ENCODE measurements at regions not wholly inside any gene's neighbourhood (a gene's known extent, or its start where the extent isn't known, plus 50 kb on each side); places are given as distances from the start of the nearest gene placed in this dataset.

- no peaks in the 10 kb centered on the region for H3K9me3 Mint-ChIP-seq
- peaks cover 7% of the 10 kb centered on the region for H3K4me1 Mint-ChIP-seq
- H3K36me3 Mint-ChIP-seq (ENCODE audit: low read depth), result no peaks in the 10 kb centered on the region
- no peak for DNase-seq
- no peak overlapping the region for H3K4me3 Mint-ChIP-seq
- no peak overlapping the region for H3K27ac Mint-ChIP-seq
- ATAC-seq, result no peak
- peaks cover 27% of the 10 kb centered on the region for H3K27me3 Mint-ChIP-seq
Measured at GRCh38 chr16:50463581-50464324, 84.4 kb upstream of the NKD1 start.

GRCh38 chr16:50462793-50463507 is 85.2 kb upstream of the NKD1 start:
- DNase-seq, result no peak
- Mint-ChIP-seq H3K4me1 (peaks cover 2% of the 10 kb centered on the region), H3K27ac (no peak overlapping the region), H3K27me3 (peaks cover 22% of the 10 kb centered on the region), H3K9me3 (no peaks in the 10 kb centered on the region), H3K4me3 (no peak overlapping the region), H3K36me3 (ENCODE audit: low read depth) (no peaks in the 10 kb centered on the region)
- no peak for ATAC-seq

- ATAC-seq, result no peak
- Mint-ChIP-seq H3K9me3 (no peaks in the 10 kb centered on the region), H3K4me1 (peaks cover 10% of the 10 kb centered on the region), H3K27ac (no peak overlapping the region), H3K4me3 (no peak overlapping the region), H3K27me3 (peaks cover 12% of the 10 kb centered on the region), H3K36me3 (ENCODE audit: low read depth) (no peaks in the 10 kb centered on the region)
- no peak for DNase-seq
Measured at GRCh38 chr16:50461400-50461760, 86.8 kb upstream of the NKD1 start.

- DNase-seq, result no peak
- Mint-ChIP-seq H3K27me3 (peaks cover 11% of the 10 kb centered on the region), H3K4me3 (no peak overlapping the region), H3K36me3 (ENCODE audit: low read depth) (no peaks in the 10 kb centered on the region), H3K9me3 (no peaks in the 10 kb centered on the region), H3K27ac (no peak overlapping the region), H3K4me1 (peaks cover 10% of the 10 kb centered on the region)
- ATAC-seq, result no peak
Measured at GRCh38 chr16:50460538-50461399, 87.4 kb upstream of the NKD1 start.

GRCh38 chr16:50459496-50460080 is 88.6 kb upstream of the NKD1 start:
- Mint-ChIP-seq H3K4me1 (peaks cover 10% of the 10 kb centered on the region), H3K27me3 (peaks cover 2% of the 10 kb centered on the region), H3K27ac (no peak overlapping the region), H3K9me3 (no peaks in the 10 kb centered on the region), H3K36me3 (ENCODE audit: low read depth) (no peaks in the 10 kb centered on the region), H3K4me3 (no peak overlapping the region)
- ATAC-seq (no peak), DNase-seq (no peak)

- Mint-ChIP-seq H3K4me1 (peaks cover 10% of the 10 kb centered on the region), H3K9me3 (no peaks in the 10 kb centered on the region), H3K27ac (no peak overlapping the region), H3K27me3 (peaks cover 2% of the 10 kb centered on the region), H3K36me3 (ENCODE audit: low read depth) (no peaks in the 10 kb centered on the region), H3K4me3 (no peak overlapping the region)
- no peak for DNase-seq
- no peak for ATAC-seq
Measured at GRCh38 chr16:50458667-50459495, 89.3 kb upstream of the NKD1 start.

GRCh38 chr16:50457979-50458491 is 89.2 kb upstream of the BRD7 start:
- ATAC-seq, result no peak

GRCh38 chr16:50457423-50457822 is 88.6 kb upstream of the BRD7 start:
- H3K4me3 Mint-ChIP-seq, result no peak overlapping the region
- peaks cover 2% of the 10 kb centered on the region for H3K27me3 Mint-ChIP-seq
- peaks cover 10% of the 10 kb centered on the region for H3K4me1 Mint-ChIP-seq
- DNase-seq, result no peak
- no peak overlapping the region for H3K27ac Mint-ChIP-seq
- ATAC-seq, result no peak
- no peaks in the 10 kb centered on the region for H3K36me3 Mint-ChIP-seq (ENCODE audit: low read depth)
- no peaks in the 10 kb centered on the region for H3K9me3 Mint-ChIP-seq

More at GRCh38 chr16:50457979-50458491, 89.2 kb upstream of the BRD7 start:
- no peak overlapping the region for H3K4me3 Mint-ChIP-seq
- H3K4me1 Mint-ChIP-seq, result peaks cover 10% of the 10 kb centered on the region
- H3K36me3 Mint-ChIP-seq (ENCODE audit: low read depth), result no peaks in the 10 kb centered on the region
- no peak overlapping the region for H3K27ac Mint-ChIP-seq
- DNase-seq, result no peak
- H3K9me3 Mint-ChIP-seq, result no peaks in the 10 kb centered on the region
- peaks cover 2% of the 10 kb centered on the region for H3K27me3 Mint-ChIP-seq

GRCh38 chr16:50455288-50455845 is 86.6 kb upstream of the BRD7 start:
- H3K36me3 Mint-ChIP-seq (ENCODE audit: low read depth), result no peaks in the 10 kb centered on the region
- no peak for ATAC-seq
- DNase-seq, result no peak

GRCh38 chr16:50453446-50453845 is 84.7 kb upstream of the BRD7 start:
- Mint-ChIP-seq H3K4me1 (peaks cover 10% of the 10 kb centered on the region), H3K27me3 (peaks cover 2% of the 10 kb centered on the region), H3K9me3 (no peaks in the 10 kb centered on the region), H3K36me3 (ENCODE audit: low read depth) (no peaks in the 10 kb centered on the region), H3K4me3 (no peak overlapping the region), H3K27ac (no peak overlapping the region)
- DNase-seq (no peak), ATAC-seq (no peak)

More at GRCh38 chr16:50455288-50455845, 86.6 kb upstream of the BRD7 start:
- Mint-ChIP-seq H3K4me3 (no peak overlapping the region), H3K27me3 (peaks cover 2% of the 10 kb centered on the region), H3K9me3 (no peaks in the 10 kb centered on the region), H3K27ac (no peak overlapping the region), H3K4me1 (peaks cover 10% of the 10 kb centered on the region)

- no peak for DNase-seq
- no peak for ATAC-seq
- Mint-ChIP-seq H3K4me3 (no peak overlapping the region), H3K27me3 (peaks cover 2% of the 10 kb centered on the region), H3K4me1 (peaks cover under 1% of the 10 kb centered on the region), H3K27ac (no peak overlapping the region), H3K36me3 (ENCODE audit: low read depth) (no peaks in the 10 kb centered on the region), H3K9me3 (no peaks in the 10 kb centered on the region)
Measured at GRCh38 chr16:50451951-50452508, 83.2 kb upstream of the BRD7 start.

- H3K27ac Mint-ChIP-seq, result no peak overlapping the region
- H3K4me3 Mint-ChIP-seq, result no peak overlapping the region
- H3K36me3 Mint-ChIP-seq (ENCODE audit: low read depth), result no peaks in the 10 kb centered on the region
- H3K4me1 Mint-ChIP-seq, result no peaks in the 10 kb centered on the region
- peaks cover 2% of the 10 kb centered on the region for H3K27me3 Mint-ChIP-seq
- no peak for DNase-seq
- H3K9me3 Mint-ChIP-seq, result no peaks in the 10 kb centered on the region
- ATAC-seq, result no peak
Measured at GRCh38 chr16:50450957-50451356, 82.2 kb upstream of the BRD7 start.

- H3K9me3 Mint-ChIP-seq, result no peaks in the 10 kb centered on the region
- DNase-seq, result no peak
- H3K27me3 Mint-ChIP-seq, result peaks cover 2% of the 10 kb centered on the region
- no peak overlapping the region for H3K27ac Mint-ChIP-seq
- no peaks in the 10 kb centered on the region for H3K4me1 Mint-ChIP-seq
- H3K36me3 Mint-ChIP-seq (ENCODE audit: low read depth), result no peaks in the 10 kb centered on the region
- no peak for ATAC-seq
- no peak overlapping the region for H3K4me3 Mint-ChIP-seq
Measured at GRCh38 chr16:50449800-50450199, 81.0 kb upstream of the BRD7 start.

Measured in activated naive CD8-positive, alpha-beta T cell treated with anti-CD3 and anti-CD28 coated beads, Interleukin-2, amount 50 U/mL, for 24 hours (primary cell).